ENCODE measurements at regions not wholly inside any gene's neighbourhood (a gene's known extent, or its start where the extent isn't known, plus 50 kb on each side); places are given as distances from the start of the nearest gene placed in this dataset.

- DNase-seq, result peak; percentile 31 to 98 (median 89)
These were observed 289.2 kb downstream of the ZSWIM6 start for GRCh38 chr5:61621202-61621650.

GRCh38 chr5:61622156-61622555, 290.1 kb downstream of the ZSWIM6 start:
- no peak for DNase-seq

- DNase-seq, result peak in 14 of 56 donors; percentile 13 to 69 (median 28)
These were observed 291.5 kb downstream of the ZSWIM6 start for GRCh38 chr5:61623401-61624069.

GRCh38 chr5:61624553-61625136, 292.6 kb downstream of the ZSWIM6 start:
- peak in 3 of 56 donors; percentile 14 to 46 (median 28) for DNase-seq

- peak in 19 of 56 donors; percentile 23 to 70 (median 58) for DNase-seq
These were observed 293.1 kb downstream of the ZSWIM6 start for GRCh38 chr5:61625137-61625561.

- DNase-seq, result peak in 55 of 56 donors; percentile 33 to 93 (median 76)
These were observed 293.9 kb downstream of the ZSWIM6 start for GRCh38 chr5:61625681-61626621.

- peak in 2 of 56 donors; percentile 41 to 64 for DNase-seq
These were observed 294.7 kb downstream of the ZSWIM6 start for GRCh38 chr5:61626639-61627282.

- no peak for DNase-seq
These were observed 295.5 kb downstream of the ZSWIM6 start for GRCh38 chr5:61627531-61627930.

GRCh38 chr5:61630908-61631307, 298.9 kb downstream of the ZSWIM6 start:
- DNase-seq, result no peak

GRCh38 chr5:61631438-61631941, 299.4 kb downstream of the ZSWIM6 start:
- peak; percentile 21 to 90 (median 80) for DNase-seq

GRCh38 chr5:61632064-61632463, 300.0 kb downstream of the ZSWIM6 start:
- DNase-seq, result no peak

GRCh38 chr5:61635271-61635670, 303.2 kb downstream of the ZSWIM6 start:
- DNase-seq, result peak in 1 of 56 donors; percentile 29

GRCh38 chr5:61637566-61637965, 305.5 kb downstream of the ZSWIM6 start:
- peak in 22 of 56 donors; percentile 10 to 57 (median 36) for DNase-seq

GRCh38 chr5:61638476-61638875, 306.4 kb downstream of the ZSWIM6 start:
- peak in 52 of 56 donors; percentile 19 to 80 (median 58) for DNase-seq

- DNase-seq, result peak in 1 of 56 donors; percentile 15
These were observed 308.3 kb downstream of the ZSWIM6 start for GRCh38 chr5:61640179-61641021.

GRCh38 chr5:61641748-61642565, 309.9 kb downstream of the ZSWIM6 start:
- DNase-seq, result no peak

- DNase-seq, result no peak
These were observed 315.6 kb downstream of the ZSWIM6 start for GRCh38 chr5:61647672-61648071.

GRCh38 chr5:61649231-61649630, 317.2 kb downstream of the ZSWIM6 start:
- DNase-seq, result peak in 8 of 56 donors; percentile 15 to 44 (median 22)

GRCh38 chr5:61649971-61650370, 317.9 kb downstream of the ZSWIM6 start:
- no peak for DNase-seq

Data from nucleus accumbens (tissue), 56 donors.